Mucosa of descending colon (tissue), 3 donors: ENCODE measurements at regions not wholly inside any gene's neighbourhood (a gene's known extent, or its start where the extent isn't known, plus 50 kb on each side); places are given as distances from the start of the nearest gene placed in this dataset.

ENCODE experiments used
- ATAC-seq: fragments of 200-7000 bp; cut with Tn5 transposase; one replicate; pipeline ENCODE4 v1.9.1; 2020; ENCODE audit warnings: mild to moderate bottlenecking, moderate library complexity
- DNase-seq, 3 donors: peaks; one replicate each; pipeline ENCODE4 v3.0.0-alpha.2; 2020
- H3K36me3 ChIP-seq: fragments of 200-600 bp; one replicate; pipeline ENCODE4 v1.8.0; 2021; ENCODE audit warnings: low read depth, mild to moderate bottlenecking
- H3K4me1 ChIP-seq: fragments of 200-600 bp; one replicate; pipeline ENCODE4 v1.8.0; 2021; ENCODE audit warnings: low read depth, mild to moderate bottlenecking
- H3K4me3 ChIP-seq: fragments of 200-600 bp; one replicate; pipeline ENCODE4 v1.8.0; 2021; ENCODE audit warnings: mild to moderate bottlenecking
- H3K9me3 ChIP-seq: fragments of 200-600 bp; one replicate; pipeline ENCODE4 v1.8.0; 2021; ENCODE audit warnings: mild to moderate bottlenecking
- intact Hi-C, 2 donors: fragments of 100-400 bp; cut with DNase I in 1 of 2; cut with micrococcal nuclease in 1 of 2; formaldehyde crosslinking; loops; one replicate each; pipeline versions ENCODE4 v1.11.0 to v1.11.1; 2022; cut with DNase I, micrococcal nuclease
- TF ChIP-seq, protein P1 (sequence below): fragments of 200-600 bp; IDR thresholded peaks from one replicate; pipeline ENCODE4 v1.8.0; 2022; ENCODE audit warnings: antibody characterized with exemption, mild to moderate bottlenecking
- donor health status: DM: no; HTN: no; CAD: no; lungs with moderate emphysema.
- donor health status: DM: no; HTN: no; CAD: no.
- donor health status: DM: no; HTN: yes; CAD: no.

DNA sequence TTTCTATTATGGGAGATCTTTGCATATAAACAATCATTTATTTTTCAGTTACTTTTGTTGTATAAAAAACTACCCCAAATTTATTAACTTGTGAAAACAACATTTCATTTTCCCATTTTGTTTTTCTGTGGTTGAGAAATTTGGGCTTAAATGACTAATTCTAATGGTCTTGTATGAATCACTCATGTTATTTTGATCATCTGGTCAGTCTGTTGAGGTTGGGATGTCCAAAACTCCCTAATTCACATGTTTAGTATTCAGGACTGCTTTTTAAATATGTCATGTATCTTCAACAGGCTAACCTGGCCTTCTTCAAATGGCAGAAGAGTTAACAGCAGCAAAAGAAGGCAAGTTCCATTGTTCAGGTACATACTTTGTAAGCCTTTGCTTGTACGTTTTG is 788.1 kb downstream of the TRIB2 start:
- peaks cover 16% of the 10 kb centered on the region for H3K9me3 ChIP-seq
- TF ChIP-seq, protein P1, sequence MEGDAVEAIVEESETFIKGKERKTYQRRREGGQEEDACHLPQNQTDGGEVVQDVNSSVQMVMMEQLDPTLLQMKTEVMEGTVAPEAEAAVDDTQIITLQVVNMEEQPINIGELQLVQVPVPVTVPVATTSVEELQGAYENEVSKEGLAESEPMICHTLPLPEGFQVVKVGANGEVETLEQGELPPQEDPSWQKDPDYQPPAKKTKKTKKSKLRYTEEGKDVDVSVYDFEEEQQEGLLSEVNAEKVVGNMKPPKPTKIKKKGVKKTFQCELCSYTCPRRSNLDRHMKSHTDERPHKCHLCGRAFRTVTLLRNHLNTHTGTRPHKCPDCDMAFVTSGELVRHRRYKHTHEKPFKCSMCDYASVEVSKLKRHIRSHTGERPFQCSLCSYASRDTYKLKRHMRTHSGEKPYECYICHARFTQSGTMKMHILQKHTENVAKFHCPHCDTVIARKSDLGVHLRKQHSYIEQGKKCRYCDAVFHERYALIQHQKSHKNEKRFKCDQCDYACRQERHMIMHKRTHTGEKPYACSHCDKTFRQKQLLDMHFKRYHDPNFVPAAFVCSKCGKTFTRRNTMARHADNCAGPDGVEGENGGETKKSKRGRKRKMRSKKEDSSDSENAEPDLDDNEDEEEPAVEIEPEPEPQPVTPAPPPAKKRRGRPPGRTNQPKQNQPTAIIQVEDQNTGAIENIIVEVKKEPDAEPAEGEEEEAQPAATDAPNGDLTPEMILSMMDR, result no peak

DNA sequence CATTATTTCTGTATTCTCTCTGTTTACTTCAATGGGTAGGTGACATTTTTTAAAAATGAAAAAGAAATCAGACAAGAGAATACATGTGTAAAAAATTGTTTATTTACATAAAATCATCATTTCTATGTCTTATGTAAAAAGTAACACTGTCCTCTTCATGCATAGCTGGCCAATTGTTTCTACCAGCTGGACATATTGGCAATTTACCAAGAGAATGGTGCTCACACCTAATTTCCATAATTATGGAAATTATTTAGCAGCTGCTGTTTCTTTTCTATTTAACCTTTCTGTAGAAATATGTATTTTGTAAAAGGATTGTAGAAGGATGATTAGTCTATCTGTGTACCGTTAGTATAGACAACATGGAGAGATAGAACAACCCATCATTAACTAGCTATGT is 791.9 kb downstream of the TRIB2 start:
- Histone ChIP-seq H3K9me3 (peaks cover 24% of the 10 kb centered on the region), H3K36me3 (no peaks in the 10 kb centered on the region), H3K4me1 (no peaks in the 10 kb centered on the region), H3K4me3 (no peak overlapping the region)
- TF ChIP-seq, protein P1, result no peak
- DNase-seq (no peak), ATAC-seq (no peak)
- intact Hi-C loops, result no loop called here

More for the DNA sequence above, 788.1 kb downstream of the TRIB2 start:
- no peak overlapping the region for H3K4me3 ChIP-seq
- no peaks in the 10 kb centered on the region for H3K4me1 ChIP-seq
- intact Hi-C loops, result no loop called here
- H3K36me3 ChIP-seq, result no peaks in the 10 kb centered on the region
- no peak for DNase-seq
- no peak for ATAC-seq

DNA sequence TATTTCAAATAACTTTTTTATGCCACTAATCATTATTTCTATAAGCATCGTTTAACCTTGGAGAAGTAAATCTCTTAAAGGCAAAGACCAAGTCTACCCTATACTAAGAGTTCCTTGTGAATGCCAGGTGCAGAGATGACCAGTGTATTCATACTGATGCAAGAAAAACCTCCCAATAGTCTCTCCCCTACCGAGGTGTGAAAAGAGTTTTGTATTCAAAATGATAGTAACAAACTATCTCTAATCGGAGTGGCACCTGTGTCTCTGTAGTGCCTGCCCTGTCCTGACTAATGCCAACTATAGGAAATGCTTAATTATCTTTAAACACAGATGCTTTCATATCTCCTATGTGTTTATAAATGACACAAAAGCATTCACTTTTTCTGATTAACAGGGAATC is 798.5 kb downstream of the TRIB2 start:
- Histone ChIP-seq H3K9me3 (peaks cover 17% of the 10 kb centered on the region), H3K36me3 (no peaks in the 10 kb centered on the region), H3K4me1 (no peaks in the 10 kb centered on the region), H3K4me3 (no peak overlapping the region)
- TF ChIP-seq, protein P1, result no peak
- no peak for DNase-seq
- intact Hi-C loops, result no loop called here
- no peak for ATAC-seq

DNA sequence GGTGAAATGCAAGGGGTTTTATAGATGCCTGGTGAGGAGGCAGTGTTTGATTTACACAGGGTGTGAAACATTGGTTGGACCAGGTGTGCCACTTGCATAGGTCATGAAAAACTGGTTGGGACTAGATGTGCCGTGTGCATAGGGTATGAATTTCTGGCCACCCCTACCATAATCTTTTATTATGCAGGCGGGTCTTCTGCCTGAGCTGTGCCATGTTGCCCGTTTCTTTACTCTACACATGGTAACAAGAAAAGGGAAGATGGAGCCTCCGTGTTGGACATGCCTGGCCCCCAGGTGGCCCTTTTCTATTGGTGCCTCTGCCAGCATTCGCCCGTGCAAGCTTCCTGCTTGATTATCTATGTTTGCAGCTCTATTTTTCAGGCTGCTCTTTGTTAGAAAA is 805.4 kb downstream of the TRIB2 start:
- no peak overlapping the region for H3K4me3 ChIP-seq
- peaks cover 16% of the 10 kb centered on the region for H3K9me3 ChIP-seq
- intact Hi-C loops, result no loop called here
- H3K36me3 ChIP-seq, result no peaks in the 10 kb centered on the region
- DNase-seq, result no peak
- no peaks in the 10 kb centered on the region for H3K4me1 ChIP-seq
- TF ChIP-seq, protein P1, result no peak
- ATAC-seq, result no peak

DNA sequence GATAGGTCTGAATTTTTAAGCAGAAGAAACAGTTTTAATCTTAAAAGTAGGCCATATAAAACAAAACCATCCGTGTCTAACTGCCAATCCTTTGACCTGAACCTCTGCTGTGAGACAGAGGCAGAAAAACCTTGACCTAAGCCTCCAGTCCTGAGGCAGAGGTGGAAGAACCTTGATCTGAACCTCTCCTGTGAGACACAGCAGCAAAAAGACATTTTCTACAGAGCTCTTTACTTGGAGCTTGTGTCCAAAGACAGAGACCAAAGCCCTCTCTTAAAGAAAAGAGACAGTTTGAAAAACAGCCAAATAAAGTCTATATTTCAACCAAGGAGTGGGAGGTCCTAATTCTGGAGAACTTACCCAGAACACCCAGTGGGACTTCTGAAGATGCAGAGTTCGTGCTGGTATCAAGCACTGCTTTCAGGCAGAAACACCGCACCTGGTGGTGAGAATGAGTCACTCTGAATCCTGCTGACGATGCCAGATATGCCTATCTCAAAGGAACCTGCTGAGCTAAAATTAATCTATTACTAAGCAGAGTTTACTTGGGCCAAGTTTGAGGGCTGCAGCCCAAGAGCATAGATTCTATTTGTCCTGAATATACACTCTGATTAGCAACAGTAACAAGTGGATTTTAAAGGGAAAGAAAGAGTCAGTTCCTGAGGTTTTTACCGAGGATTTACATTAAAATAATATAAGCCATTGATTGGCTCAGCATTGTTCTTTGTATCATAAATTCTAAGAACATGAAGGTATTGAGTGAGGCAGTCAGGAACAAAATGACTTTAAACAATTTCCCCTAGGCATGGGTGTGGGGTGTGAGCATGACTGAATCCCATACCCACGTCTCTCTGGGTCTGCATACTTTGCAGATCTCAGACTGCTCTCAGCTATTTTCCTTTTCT is 806.4 kb downstream of the TRIB2 start:
- H3K36me3 ChIP-seq, result no peaks in the 10 kb centered on the region
- peaks cover 16% of the 10 kb centered on the region for H3K9me3 ChIP-seq
- TF ChIP-seq, protein P1, result no peak
- no peak overlapping the region for H3K4me3 ChIP-seq
- no peaks in the 10 kb centered on the region for H3K4me1 ChIP-seq
- DNase-seq (no peak), ATAC-seq (no peak)
- intact Hi-C loops, result no loop called here
